ENCODE measurements at regions not wholly inside any gene's neighbourhood (a gene's known extent, or its start where the extent isn't known, plus 50 kb on each side); places are given as distances from the start of the nearest gene placed in this dataset.

- TF ChIP-seq CTCF (IDR thresholded peaks at IDR 0.05 in 2 of 3, conservative IDR thresholded peaks at IDR 0.05 in 1 of 3; ENCODE audit: borderline replicate concordance in 1 of 3, insufficient read depth in 1 of 3, low read depth in 2 of 3, low read length in 2 of 3) (no peak), CBX3 (IDR thresholded peaks at IDR 0.05; ENCODE audit: low read depth) (no peak), EZH2phosphoT487 (IDR thresholded peaks at IDR 0.05; ENCODE audit: borderline replicate concordance) (no peak), POLR2A (IDR thresholded peaks at IDR 0.05; ENCODE audit: borderline replicate concordance, extremely low read depth, insufficient read depth, insufficient read length) (no peak), CEBPB (IDR thresholded peaks at IDR 0.05; ENCODE audit: low read depth) (no peak), TCF7L2 (IDR thresholded peaks at IDR 0.05; ENCODE audit: borderline replicate concordance, extremely low read depth, insufficient read depth, insufficient read length) (no peak)
- TF ChIP-seq, protein P1, sequence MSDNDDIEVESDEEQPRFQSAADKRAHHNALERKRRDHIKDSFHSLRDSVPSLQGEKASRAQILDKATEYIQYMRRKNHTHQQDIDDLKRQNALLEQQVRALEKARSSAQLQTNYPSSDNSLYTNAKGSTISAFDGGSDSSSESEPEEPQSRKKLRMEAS (IDR thresholded peaks at IDR 0.05), result no peak
Observed at GRCh38 chr1:234970401-234970730, 158.3 kb downstream of the TOMM20 start.
